Peyer's patch (tissue), 4 donors: ENCODE measurements at regions not wholly inside any gene's neighbourhood (a gene's known extent, or its start where the extent isn't known, plus 50 kb on each side); places are given as distances from the start of the nearest gene placed in this dataset.

ENCODE experiments used
- DNase-seq, 3 donors: peaks; one replicate each; pipeline ENCODE4 v3.0.0-alpha.2; 2017 to 2019
- H3K27ac ChIP-seq, 4 donors: fragments of 200-600 bp; sonication (generic); one replicate each; pipeline ENCODE4 v1.5.1; 2016 to 2019
- H3K27me3 ChIP-seq, 2 donors: fragments of 200-600 bp; sonication (generic); one replicate each; pipeline ENCODE4 v1.5.1; 2019
- H3K36me3 ChIP-seq, 3 donors: fragments of 200-600 bp; sonication (generic); one replicate each; pipeline ENCODE4 v1.5.1; 2016 to 2019
- H3K4me1 ChIP-seq, 4 donors: fragments of 200-600 bp; sonication (generic); one replicate each; pipeline ENCODE4 v1.5.1; 2016 to 2019
- H3K4me3 ChIP-seq, 4 donors: fragments of 200-600 bp; sonication (generic); 1 replicate in 3 of 4; 2 replicates in 1 of 4; pipeline ENCODE4 v1.5.1; 2016 to 2019; ENCODE audit warnings: mild to moderate bottlenecking in 1 of 4
- H3K9me3 ChIP-seq, 4 donors: fragments of 200-600 bp; sonication (generic); one replicate each; pipeline ENCODE4 v1.5.1; 2016 to 2019; ENCODE audit warnings: mild to moderate bottlenecking in 1 of 4
- POLR2A ChIP-seq, 2 donors: fragments of 450-650 bp; IDR thresholded peaks; one replicate each; pipeline ENCODE4 v1.5.1; 2017; ENCODE audit warnings: antibody characterized with exemption in 2 of 2, mild to moderate bottlenecking in 2 of 2, moderate library complexity in 2 of 2
- TF ChIP-seq, protein P1 (sequence below), 6 experiments: fragments of 450-650 bp in 4 of 6; fragments of 200-600 bp in 2 of 6; sonication (generic) in 1 of 6; IDR thresholded peaks; one replicate each; pipeline ENCODE4 v1.5.1; 2017 to 2019; ENCODE audit warnings: antibody characterized with exemption in 6 of 6, mild to moderate bottlenecking in 3 of 6, moderate library complexity in 1 of 6

DNA sequence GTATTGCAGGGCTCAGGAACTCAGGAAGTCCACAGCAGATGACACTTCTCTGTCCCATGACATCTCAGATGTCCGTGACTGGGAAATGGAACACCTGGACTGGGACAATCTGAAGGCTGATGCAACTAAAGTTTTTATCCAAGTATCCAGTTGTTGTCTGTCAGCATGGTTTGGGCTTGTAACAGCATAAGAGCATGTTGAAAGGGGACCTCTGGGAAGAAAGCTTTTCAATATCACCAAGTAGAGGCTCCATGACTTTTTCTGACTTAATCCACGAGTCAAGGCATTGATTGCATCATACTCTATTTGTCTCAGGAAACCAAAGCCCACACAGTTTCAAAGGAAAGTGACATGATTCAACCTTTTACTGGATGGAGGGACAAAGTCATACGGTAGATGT, 807.7 kb downstream of the MTRR start:
- no peak for DNase-seq
- TF ChIP-seq POLR2A (IDR thresholded peaks at IDR 0.05) = no peak
- TF ChIP-seq, protein P1, sequence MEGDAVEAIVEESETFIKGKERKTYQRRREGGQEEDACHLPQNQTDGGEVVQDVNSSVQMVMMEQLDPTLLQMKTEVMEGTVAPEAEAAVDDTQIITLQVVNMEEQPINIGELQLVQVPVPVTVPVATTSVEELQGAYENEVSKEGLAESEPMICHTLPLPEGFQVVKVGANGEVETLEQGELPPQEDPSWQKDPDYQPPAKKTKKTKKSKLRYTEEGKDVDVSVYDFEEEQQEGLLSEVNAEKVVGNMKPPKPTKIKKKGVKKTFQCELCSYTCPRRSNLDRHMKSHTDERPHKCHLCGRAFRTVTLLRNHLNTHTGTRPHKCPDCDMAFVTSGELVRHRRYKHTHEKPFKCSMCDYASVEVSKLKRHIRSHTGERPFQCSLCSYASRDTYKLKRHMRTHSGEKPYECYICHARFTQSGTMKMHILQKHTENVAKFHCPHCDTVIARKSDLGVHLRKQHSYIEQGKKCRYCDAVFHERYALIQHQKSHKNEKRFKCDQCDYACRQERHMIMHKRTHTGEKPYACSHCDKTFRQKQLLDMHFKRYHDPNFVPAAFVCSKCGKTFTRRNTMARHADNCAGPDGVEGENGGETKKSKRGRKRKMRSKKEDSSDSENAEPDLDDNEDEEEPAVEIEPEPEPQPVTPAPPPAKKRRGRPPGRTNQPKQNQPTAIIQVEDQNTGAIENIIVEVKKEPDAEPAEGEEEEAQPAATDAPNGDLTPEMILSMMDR (IDR thresholded peaks at IDR 0.05) = no peak
- Histone ChIP-seq H3K4me3 (no peak overlapping the region), H3K27me3 (no peaks in the 10 kb centered on the region), H3K4me1 (no peaks in the 10 kb centered on the region), H3K36me3 (no peaks in the 10 kb centered on the region), H3K9me3 (no peaks in the 10 kb centered on the region), H3K27ac (no peak overlapping the region)

DNA sequence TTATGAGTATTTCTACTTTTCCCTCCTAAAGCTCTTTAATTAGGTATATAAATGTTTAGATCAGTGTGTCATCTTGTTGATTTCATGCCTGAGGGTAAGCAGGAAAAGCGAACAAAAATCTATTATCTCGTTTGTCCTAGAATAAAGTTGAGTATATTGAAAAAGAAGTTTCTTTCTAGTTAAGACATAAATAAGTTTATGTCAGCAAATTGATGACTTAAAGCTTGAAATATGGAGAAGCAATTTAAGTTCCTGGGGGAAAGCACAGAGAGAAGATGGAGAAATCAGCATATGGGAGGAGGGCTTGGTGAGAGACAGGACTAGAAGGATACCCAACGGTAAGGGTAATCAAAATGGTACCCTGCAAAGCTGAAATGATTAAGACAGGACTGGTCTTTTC, 813.4 kb downstream of the MTRR start:
- H3K27ac ChIP-seq = no peak overlapping the region
- no peaks in the 10 kb centered on the region for H3K27me3 ChIP-seq
- TF ChIP-seq, protein P1 (IDR thresholded peaks at IDR 0.05) = no peak
- TF ChIP-seq POLR2A (IDR thresholded peaks at IDR 0.05) = no peak
- H3K4me1 ChIP-seq = no peaks in the 10 kb centered on the region
- no peak for DNase-seq
- H3K4me3 ChIP-seq = no peak overlapping the region
- no peaks in the 10 kb centered on the region for H3K36me3 ChIP-seq
- H3K9me3 ChIP-seq = no peaks in the 10 kb centered on the region

DNA sequence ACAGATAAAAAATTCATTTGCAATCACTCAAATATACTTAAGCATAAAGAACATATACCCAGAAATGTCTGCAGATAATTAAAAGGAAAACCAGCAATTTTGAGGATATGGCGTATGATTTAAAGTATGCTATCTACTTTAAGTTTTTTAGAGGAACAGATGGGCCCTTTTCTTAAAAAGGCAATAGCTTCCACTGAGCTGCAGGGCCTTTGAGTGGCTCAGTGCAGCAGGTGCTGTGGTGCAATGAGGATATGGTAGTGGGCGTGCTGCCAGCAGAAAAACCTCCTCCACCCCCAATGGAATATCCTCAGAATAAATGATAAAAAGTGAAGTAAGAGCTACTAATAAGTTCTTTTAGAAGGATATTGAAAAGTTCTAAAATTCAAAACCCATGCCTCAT, 814.5 kb downstream of the MTRR start:
- Histone ChIP-seq H3K4me3 (no peak overlapping the region), H3K9me3 (no peaks in the 10 kb centered on the region), H3K36me3 (no peaks in the 10 kb centered on the region), H3K27me3 (no peaks in the 10 kb centered on the region), H3K27ac (no peak overlapping the region), H3K4me1 (no peaks in the 10 kb centered on the region)
- TF ChIP-seq, protein P1 (IDR thresholded peaks at IDR 0.05) = no peak
- no peak for TF ChIP-seq POLR2A (IDR thresholded peaks at IDR 0.05)
- DNase-seq = no peak

DNA sequence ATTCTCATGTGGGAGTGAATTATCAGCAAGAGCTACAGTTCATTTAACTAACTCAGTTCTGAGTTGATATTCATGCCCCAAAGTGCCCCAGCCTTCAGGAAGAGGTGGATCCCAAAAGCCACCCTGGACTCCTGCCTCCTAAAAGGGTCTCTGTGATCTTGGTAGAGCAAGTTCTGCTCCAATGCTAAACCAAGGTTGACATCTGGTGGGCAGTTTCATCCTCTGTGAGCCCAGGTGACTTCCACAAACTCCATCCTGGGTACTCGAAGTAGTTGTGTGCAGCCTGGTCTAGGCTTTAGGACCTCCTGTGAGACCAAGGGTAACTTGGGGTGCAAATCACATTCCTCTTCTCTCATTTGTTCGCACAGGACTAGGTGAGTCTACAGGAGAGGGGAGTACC, 816.8 kb downstream of the MTRR start:
- Histone ChIP-seq H3K4me3 (no peak overlapping the region), H3K36me3 (no peaks in the 10 kb centered on the region), H3K27ac (no peak overlapping the region), H3K9me3 (no peaks in the 10 kb centered on the region), H3K27me3 (no peaks in the 10 kb centered on the region), H3K4me1 (no peaks in the 10 kb centered on the region)
- TF ChIP-seq, protein P1 (IDR thresholded peaks at IDR 0.05) = no peak
- no peak for TF ChIP-seq POLR2A (IDR thresholded peaks at IDR 0.05)
- DNase-seq = no peak

GRCh38 chr5:8686707-8687106, 817.8 kb downstream of the MTRR start:
- Histone ChIP-seq H3K4me1 (no peaks in the 10 kb centered on the region), H3K9me3 (no peaks in the 10 kb centered on the region), H3K27me3 (no peaks in the 10 kb centered on the region), H3K4me3 (no peak overlapping the region), H3K36me3 (no peaks in the 10 kb centered on the region), H3K27ac (no peak overlapping the region)
- TF ChIP-seq, protein P1 (IDR thresholded peaks at IDR 0.05) = no peak
- TF ChIP-seq POLR2A (IDR thresholded peaks at IDR 0.05) = no peak
- DNase-seq = no peak

GRCh38 chr5:8689773-8690172, 820.8 kb downstream of the MTRR start:
- no peaks in the 10 kb centered on the region for H3K27me3 ChIP-seq
- no peaks in the 10 kb centered on the region for H3K4me1 ChIP-seq
- no peak for DNase-seq
- no peak overlapping the region for H3K27ac ChIP-seq
- H3K36me3 ChIP-seq = no peaks in the 10 kb centered on the region
- H3K4me3 ChIP-seq = no peak overlapping the region
- no peaks in the 10 kb centered on the region for H3K9me3 ChIP-seq
- no peak for TF ChIP-seq POLR2A (IDR thresholded peaks at IDR 0.05)
- TF ChIP-seq, protein P1 (IDR thresholded peaks at IDR 0.05) = no peak
